Coronary artery (tissue), 2 donors: ENCODE measurements at regions not wholly inside any gene's neighbourhood (a gene's known extent, or its start where the extent isn't known, plus 50 kb on each side); places are given as distances from the start of the nearest gene placed in this dataset.

Experiments
- DNase-seq: peaks from one replicate; pipeline ENCODE4 v3.0.0-alpha.2; 2017; ENCODE audit warnings: low spot score
- H3K27ac ChIP-seq, 2 donors: fragments of 200-600 bp; sonication (generic); one replicate each; pipeline ENCODE4 v1.5.1; 2016 to 2019
- H3K4me3 ChIP-seq: fragments of 200-600 bp; sonication (generic); 2 replicates; pipeline ENCODE4 v1.5.1; 2016; ENCODE audit warnings: mild to moderate bottlenecking, moderate library complexity
- TF ChIP-seq, protein P1 (sequence below): fragments of 200-600 bp; sonication (generic); IDR thresholded peaks from one replicate; pipeline ENCODE4 v1.5.1; 2019; ENCODE audit warnings: antibody characterized with exemption

DNA sequence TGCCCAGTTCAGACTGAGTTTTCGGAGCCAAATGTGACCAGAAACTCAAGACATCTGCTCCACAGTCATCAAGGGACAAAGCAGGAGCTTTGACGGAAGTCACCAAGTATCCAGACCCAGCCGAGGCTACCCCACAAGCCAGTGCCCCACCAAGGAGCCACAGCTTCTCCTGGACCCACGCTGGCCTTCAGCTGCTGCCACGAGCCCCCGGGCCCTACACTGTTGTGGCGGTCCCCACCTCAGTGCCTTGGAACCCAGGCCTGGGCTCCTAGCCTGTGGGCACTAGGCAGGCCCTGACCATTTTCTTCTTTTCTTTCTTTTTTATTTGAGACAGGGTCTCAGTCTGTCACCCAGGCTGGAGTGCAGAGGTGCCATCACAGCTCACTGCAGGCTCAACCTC is 82.1 kb upstream of the NKX1-1 start:
- DNase-seq = no peak
- Histone ChIP-seq H3K4me3 (no peak overlapping the region), H3K27ac (no peak overlapping the region)
- TF ChIP-seq, protein P1, sequence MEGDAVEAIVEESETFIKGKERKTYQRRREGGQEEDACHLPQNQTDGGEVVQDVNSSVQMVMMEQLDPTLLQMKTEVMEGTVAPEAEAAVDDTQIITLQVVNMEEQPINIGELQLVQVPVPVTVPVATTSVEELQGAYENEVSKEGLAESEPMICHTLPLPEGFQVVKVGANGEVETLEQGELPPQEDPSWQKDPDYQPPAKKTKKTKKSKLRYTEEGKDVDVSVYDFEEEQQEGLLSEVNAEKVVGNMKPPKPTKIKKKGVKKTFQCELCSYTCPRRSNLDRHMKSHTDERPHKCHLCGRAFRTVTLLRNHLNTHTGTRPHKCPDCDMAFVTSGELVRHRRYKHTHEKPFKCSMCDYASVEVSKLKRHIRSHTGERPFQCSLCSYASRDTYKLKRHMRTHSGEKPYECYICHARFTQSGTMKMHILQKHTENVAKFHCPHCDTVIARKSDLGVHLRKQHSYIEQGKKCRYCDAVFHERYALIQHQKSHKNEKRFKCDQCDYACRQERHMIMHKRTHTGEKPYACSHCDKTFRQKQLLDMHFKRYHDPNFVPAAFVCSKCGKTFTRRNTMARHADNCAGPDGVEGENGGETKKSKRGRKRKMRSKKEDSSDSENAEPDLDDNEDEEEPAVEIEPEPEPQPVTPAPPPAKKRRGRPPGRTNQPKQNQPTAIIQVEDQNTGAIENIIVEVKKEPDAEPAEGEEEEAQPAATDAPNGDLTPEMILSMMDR = no peak

DNA sequence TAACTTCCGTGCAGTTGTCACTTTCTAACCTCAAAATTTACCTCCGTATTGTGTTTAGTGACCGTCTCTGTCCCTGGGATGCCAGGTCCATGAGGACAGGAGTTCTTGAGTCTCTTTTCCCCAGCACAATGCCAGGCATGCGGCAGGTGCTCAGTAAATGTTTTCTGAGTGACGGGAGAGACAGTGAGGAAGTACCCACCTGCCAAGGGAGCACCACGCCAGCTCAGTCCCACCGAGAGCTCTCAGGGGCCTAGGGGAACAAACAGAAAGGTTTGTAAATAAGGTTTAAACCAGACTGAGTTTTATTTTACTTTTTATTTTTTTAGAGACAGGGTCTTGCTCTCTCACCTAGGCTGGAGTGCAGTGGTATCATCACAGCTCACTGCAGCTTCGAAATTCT is 81.5 kb upstream of the NKX1-1 start:
- DNase-seq = no peak
- TF ChIP-seq, protein P1 = no peak
- H3K27ac ChIP-seq = no peak overlapping the region
- no peak overlapping the region for H3K4me3 ChIP-seq

DNA sequence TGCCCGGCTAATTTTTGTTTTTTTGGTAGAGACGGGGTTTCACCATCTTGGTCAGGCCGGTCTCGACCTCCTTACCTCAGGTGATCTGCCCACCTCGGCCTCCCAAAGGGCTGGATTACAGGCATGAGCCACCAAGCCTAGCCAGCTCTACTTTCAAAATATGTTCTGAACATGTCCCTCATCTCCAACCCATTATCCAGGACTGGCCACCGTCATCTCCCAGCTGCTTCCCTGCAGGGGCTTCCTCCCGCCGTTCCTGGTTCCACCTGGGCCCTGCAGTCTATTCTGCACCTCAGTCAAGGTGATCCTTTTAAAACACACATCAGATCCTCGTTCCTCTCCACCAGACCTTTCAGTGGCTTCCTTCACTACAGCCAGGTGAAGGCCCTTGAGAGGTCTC is 80.9 kb upstream of the NKX1-1 start:
- no peak overlapping the region for H3K27ac ChIP-seq
- DNase-seq = no peak
- H3K4me3 ChIP-seq = no peak overlapping the region
- TF ChIP-seq, protein P1 = no peak

DNA sequence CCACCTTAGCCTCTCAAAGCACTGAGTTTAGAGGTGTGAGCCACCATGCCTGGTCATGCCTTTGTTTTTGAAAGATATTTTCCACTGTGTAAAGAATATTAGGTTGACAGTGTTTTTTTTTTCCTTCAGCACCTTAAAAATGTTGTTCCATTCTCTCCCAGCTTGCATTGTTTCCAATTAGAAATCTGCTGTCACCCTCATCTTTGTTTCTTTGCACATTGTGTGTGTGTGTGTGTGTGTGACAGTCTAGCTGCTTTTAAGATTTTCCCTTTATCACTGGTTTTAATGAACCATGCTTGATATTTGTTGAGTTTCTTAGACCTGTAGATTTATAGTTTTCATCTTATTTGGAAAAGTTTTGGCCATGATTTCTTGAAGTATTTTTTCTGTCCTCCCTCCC is 79.0 kb upstream of the NKX1-1 start:
- Histone ChIP-seq H3K27ac (no peak overlapping the region), H3K4me3 (no peak overlapping the region)
- TF ChIP-seq, protein P1 = no peak
- no peak for DNase-seq

DNA sequence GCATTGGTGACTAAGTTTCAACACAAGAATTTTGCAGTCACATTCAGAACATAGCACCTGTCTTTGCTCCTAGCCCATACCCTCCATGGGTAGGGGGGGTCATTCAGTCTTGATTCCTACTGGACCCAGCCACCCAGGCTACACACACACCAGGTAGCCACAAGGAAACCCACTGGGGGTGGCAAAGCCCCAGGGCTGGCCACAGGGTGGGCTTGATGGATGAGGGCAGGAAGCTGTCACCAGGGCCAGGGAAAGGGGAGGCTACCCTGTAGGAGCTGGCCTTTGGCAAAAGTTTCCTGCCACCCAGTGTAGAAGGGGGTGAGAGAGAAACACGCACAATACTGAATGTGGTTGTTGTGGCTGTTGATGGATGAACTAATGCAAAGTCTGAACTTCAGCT is 74.5 kb upstream of the NKX1-1 start:
- TF ChIP-seq, protein P1 = no peak
- no peak overlapping the region for H3K27ac ChIP-seq
- H3K4me3 ChIP-seq = no peak overlapping the region
- DNase-seq = no peak

DNA sequence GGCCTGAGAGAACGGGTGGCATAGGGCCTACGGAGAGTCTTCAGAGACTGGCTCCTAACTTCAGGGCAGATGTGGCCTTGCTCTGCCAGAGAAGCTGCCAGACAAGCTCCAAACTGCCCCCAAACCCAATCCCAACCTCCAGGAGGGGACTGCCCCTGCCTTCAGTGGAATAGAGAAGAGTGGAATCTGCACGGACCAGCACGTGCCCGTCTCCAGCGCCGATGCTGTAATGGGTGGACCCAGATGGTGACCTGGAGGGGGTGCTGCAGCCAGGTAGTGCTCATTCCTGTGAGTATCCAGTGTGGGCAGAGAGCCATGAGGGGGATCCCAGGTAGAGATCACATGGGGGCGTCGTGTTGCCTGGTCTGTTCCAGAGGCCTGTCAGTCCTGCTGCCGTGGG is 73.2 kb upstream of the NKX1-1 start:
- DNase-seq = no peak
- H3K4me3 ChIP-seq = no peak overlapping the region
- TF ChIP-seq, protein P1 = no peak
- H3K27ac ChIP-seq = no peak overlapping the region

DNA sequence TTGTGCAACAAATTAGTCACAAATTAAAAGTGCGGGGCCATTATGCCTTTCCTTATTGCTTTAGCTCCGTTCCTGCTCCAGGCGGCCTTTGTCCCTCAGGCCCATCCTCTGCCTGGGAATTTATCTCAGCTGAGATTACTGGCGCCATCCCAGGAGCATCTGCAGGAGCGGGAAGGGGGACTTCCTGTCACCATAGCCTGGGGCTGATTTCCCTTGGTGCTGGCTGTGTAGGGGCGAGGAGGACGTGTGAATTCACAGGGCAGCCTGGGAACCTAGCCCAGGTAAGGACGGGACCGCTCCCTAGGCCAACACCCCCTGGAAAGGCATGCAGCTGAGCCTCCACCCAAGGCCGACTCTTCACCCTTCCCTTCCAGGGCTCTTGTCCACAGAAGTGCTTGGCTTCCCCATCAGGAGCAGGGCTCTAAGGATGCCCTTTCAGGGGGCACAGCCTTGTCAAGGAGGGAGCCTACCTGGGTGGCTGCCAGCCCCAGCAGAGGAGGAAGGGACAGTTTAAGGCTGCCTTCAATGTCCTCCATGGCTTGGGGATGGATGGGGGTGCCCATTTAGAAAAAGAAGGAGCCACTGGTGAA is 72.6 kb upstream of the NKX1-1 start:
- no peak overlapping the region for H3K27ac ChIP-seq
- DNase-seq = no peak
- H3K4me3 ChIP-seq = no peak overlapping the region
- TF ChIP-seq, protein P1 = no peak
